ENCODE measurements at regions not wholly inside any gene's neighbourhood (a gene's known extent, or its start where the extent isn't known, plus 50 kb on each side); places are given as distances from the start of the nearest gene placed in this dataset.
"Not testable (repeated sequence)": the region's sequence is repeated elsewhere in the genome, so short reads cannot be mapped to it uniquely, and the experiment has no call there.

DNA sequence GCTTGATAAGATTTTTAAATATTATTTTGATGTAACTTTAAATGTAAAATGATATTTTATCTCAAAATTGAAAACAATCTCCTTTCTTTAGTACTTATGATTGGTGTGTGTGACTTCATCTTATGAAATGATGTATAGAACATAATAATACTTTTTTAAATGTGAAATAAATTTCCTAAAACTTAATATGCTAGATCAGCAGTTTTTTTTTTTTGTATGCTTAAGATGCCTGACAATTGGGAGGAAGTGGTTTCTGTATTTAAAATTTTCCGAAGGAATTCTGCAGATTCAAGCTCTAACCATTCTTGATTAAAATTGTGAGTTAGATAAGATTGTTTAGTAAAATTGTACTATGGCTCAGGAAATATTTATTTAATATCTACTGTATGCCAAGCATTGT, 154.9 kb downstream of the KDM5D start:
- Histone ChIP-seq H3K4me1 (ENCODE audit: control insufficient read depth in 2 of 2, insufficient read depth in 2 of 2, low read length in 2 of 2) (no peaks in the 10 kb centered on the region), H3K79me2 (ENCODE audit: control insufficient read depth, insufficient read depth, low read length) (no peaks in the 10 kb centered on the region), H3K9ac (ENCODE audit: low read length) (no peak overlapping the region), H3K4me3 (ENCODE audit: control extremely low read depth in 1 of 5, extremely low read depth in 1 of 5, insufficient read depth in 1 of 5, low read depth in 2 of 5, low read length in 4 of 5) (no peak overlapping the region), H3K27ac (ENCODE audit: low read length in 2 of 2) (no peak overlapping the region), H3K36me3 (replicated peaks in 1 of 2; ENCODE audit: control extremely low read depth in 1 of 2, control insufficient read depth in 1 of 2, extremely low read depth in 1 of 2, insufficient read depth in 2 of 2, low read length in 1 of 2) (peaks cover 0 to 24% of the 10 kb centered on the region in 2 experiments), H2AFZ (ENCODE audit: insufficient read depth, low read depth, low read length, poor library complexity, severe bottlenecking) (no peak overlapping the region), H3K4me2 (replicated peaks; ENCODE audit: low read depth, low read length, poor library complexity, severe bottlenecking) (no peak overlapping the region), H3K27me3 (replicated peaks in 1 of 4; ENCODE audit: control extremely low read depth in 1 of 4, control insufficient read depth in 3 of 4, insufficient read depth in 4 of 4, low read length in 3 of 4) (no peaks in the 10 kb centered on the region), H4K20me1 (ENCODE audit: control insufficient read depth, insufficient read depth, low read length, poor library complexity, severe bottlenecking) (no peaks in the 10 kb centered on the region), H3K9me3 (ENCODE audit: control extremely low read depth in 1 of 3, control insufficient read depth in 2 of 3, insufficient read depth in 1 of 3, low read length in 2 of 3) (no peaks in the 10 kb centered on the region)
- H3K4me1 Mint-ChIP-seq = peaks cover 5% of the 10 kb centered on the region
- H3K9me3 Mint-ChIP-seq (ENCODE audit: insufficient read depth) = no peaks in the 10 kb centered on the region
- ATAC-seq (ENCODE audit: low read depth) (no peak), DNase-seq (no peak)
- no peaks in the 10 kb centered on the region for H3K27me3 Mint-ChIP-seq
- no CpG with 5 or more reads among the region's 1 CpG for whole genome bisulfite sequencing (ENCODE audit: insufficient coverage)
- no peak overlapping the region for H3K27ac Mint-ChIP-seq
- ChIA-PET POLR2A (no interaction called here), CTCF (no interaction called here)
- intact Hi-C loops (cut with micrococcal nuclease) = no loop called here
- TF ChIP-seq, protein P1, sequence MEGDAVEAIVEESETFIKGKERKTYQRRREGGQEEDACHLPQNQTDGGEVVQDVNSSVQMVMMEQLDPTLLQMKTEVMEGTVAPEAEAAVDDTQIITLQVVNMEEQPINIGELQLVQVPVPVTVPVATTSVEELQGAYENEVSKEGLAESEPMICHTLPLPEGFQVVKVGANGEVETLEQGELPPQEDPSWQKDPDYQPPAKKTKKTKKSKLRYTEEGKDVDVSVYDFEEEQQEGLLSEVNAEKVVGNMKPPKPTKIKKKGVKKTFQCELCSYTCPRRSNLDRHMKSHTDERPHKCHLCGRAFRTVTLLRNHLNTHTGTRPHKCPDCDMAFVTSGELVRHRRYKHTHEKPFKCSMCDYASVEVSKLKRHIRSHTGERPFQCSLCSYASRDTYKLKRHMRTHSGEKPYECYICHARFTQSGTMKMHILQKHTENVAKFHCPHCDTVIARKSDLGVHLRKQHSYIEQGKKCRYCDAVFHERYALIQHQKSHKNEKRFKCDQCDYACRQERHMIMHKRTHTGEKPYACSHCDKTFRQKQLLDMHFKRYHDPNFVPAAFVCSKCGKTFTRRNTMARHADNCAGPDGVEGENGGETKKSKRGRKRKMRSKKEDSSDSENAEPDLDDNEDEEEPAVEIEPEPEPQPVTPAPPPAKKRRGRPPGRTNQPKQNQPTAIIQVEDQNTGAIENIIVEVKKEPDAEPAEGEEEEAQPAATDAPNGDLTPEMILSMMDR (IDR thresholded peaks at IDR 0.05) = no peak
- TF ChIP-seq EZH2 (IDR thresholded peaks at IDR 0.05; ENCODE audit: borderline replicate concordance, insufficient read depth, low read depth, low read length, poor library complexity, severe bottlenecking) = no peak
- H3K4me3 Mint-ChIP-seq = no peak overlapping the region

DNA sequence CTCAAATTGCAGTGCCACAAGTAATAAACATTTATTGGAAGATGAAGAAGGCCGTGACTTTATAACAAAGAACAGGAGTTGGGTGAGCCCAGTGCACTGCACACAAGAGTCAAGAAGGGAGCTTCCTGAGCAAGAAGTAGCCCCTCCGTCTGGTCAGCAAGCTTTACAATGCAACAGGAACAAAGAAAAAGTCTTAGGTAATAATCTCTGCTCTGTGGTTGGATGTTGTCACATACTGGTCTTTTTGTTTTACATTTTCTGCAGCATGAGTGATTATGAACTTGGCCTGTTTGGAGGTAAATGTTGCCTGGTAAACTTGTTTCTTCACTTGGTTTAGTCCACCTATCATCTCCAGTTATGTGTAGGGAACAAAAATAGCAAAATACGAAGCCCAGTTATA, 157.2 kb downstream of the KDM5D start:
- H3K4me1 ChIP-seq (ENCODE audit: control insufficient read depth in 2 of 2, insufficient read depth in 2 of 2, low read length in 2 of 2) = no peaks in the 10 kb centered on the region
- H3K9me3 ChIP-seq (ENCODE audit: control extremely low read depth in 1 of 3, control insufficient read depth in 2 of 3, insufficient read depth in 1 of 3, low read length in 2 of 3) = no peaks in the 10 kb centered on the region
- no peak overlapping the region for H3K27ac ChIP-seq (ENCODE audit: low read length in 2 of 2)
- Mint-ChIP-seq H3K9me3 (ENCODE audit: insufficient read depth) (no peaks in the 10 kb centered on the region), H3K27me3 (no peaks in the 10 kb centered on the region), H3K4me1 (peaks cover 10% of the 10 kb centered on the region), H3K27ac (no peak overlapping the region), H3K4me3 (no peak overlapping the region)
- DNase-seq (no peak), ATAC-seq (ENCODE audit: low read depth) (no peak)
- intact Hi-C loops (cut with micrococcal nuclease) = no loop called here
- H3K4me3 ChIP-seq (ENCODE audit: control extremely low read depth in 1 of 5, extremely low read depth in 1 of 5, insufficient read depth in 1 of 5, low read depth in 2 of 5, low read length in 4 of 5) = no peak overlapping the region
- POLR2A ChIA-PET = no interaction called here
- peaks cover 0 to 21% of the 10 kb centered on the region in 2 experiments for H3K36me3 ChIP-seq (replicated peaks in 1 of 2; ENCODE audit: control extremely low read depth in 1 of 2, control insufficient read depth in 1 of 2, extremely low read depth in 1 of 2, insufficient read depth in 2 of 2, low read length in 1 of 2)
- no peak overlapping the region for H3K9ac ChIP-seq (ENCODE audit: low read length)
- H3K4me2 ChIP-seq (replicated peaks; ENCODE audit: low read depth, low read length, poor library complexity, severe bottlenecking) = no peak overlapping the region
- H3K27me3 ChIP-seq (replicated peaks in 1 of 4; ENCODE audit: control extremely low read depth in 1 of 4, control insufficient read depth in 3 of 4, insufficient read depth in 4 of 4, low read length in 3 of 4) = no peaks in the 10 kb centered on the region
- TF ChIP-seq, protein P1 (IDR thresholded peaks at IDR 0.05) = no peak
- no peak for TF ChIP-seq EZH2 (IDR thresholded peaks at IDR 0.05; ENCODE audit: borderline replicate concordance, insufficient read depth, low read depth, low read length, poor library complexity, severe bottlenecking)
- no peak overlapping the region for H2AFZ ChIP-seq (ENCODE audit: insufficient read depth, low read depth, low read length, poor library complexity, severe bottlenecking)
- CTCF ChIA-PET = no interaction called here
- H4K20me1 ChIP-seq (ENCODE audit: control insufficient read depth, insufficient read depth, low read length, poor library complexity, severe bottlenecking) = no peaks in the 10 kb centered on the region
- no peaks in the 10 kb centered on the region for H3K79me2 ChIP-seq (ENCODE audit: control insufficient read depth, insufficient read depth, low read length)
- 100% methylated on average over 1 of the region's 3 CpGs for WGBS (ENCODE audit: insufficient coverage)

DNA sequence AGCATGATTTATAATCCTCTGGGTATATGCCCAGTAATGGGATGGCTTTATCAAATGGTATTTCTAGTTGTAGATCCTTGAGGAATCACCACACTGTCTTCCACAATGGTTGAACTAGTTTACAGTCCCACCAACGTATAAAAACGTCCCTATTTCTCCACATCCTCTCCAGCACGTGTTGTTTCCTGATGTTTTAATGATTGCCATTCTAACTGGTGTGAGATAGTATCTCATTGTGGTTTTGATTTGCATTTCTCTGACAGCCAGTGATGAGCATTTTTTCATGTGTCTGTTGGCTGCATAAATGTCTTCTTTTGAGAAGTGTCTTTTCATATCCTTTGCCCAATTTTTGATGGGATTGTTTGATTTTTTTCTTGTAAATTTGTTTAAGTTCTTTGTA, 163.5 kb downstream of the KDM5D start:
- H4K20me1 ChIP-seq (ENCODE audit: control insufficient read depth, insufficient read depth, low read length, poor library complexity, severe bottlenecking); H3K4me3 Mint-ChIP-seq; H3K9ac ChIP-seq (ENCODE audit: low read length); H3K27me3 Mint-ChIP-seq; H3K27ac Mint-ChIP-seq; H3K9me3 Mint-ChIP-seq (ENCODE audit: insufficient read depth); H2AFZ ChIP-seq (ENCODE audit: insufficient read depth, low read depth, low read length, poor library complexity, severe bottlenecking); H3K36me3 ChIP-seq (replicated peaks in 1 of 2; ENCODE audit: control extremely low read depth in 1 of 2, control insufficient read depth in 1 of 2, extremely low read depth in 1 of 2, insufficient read depth in 2 of 2, low read length in 1 of 2); intact Hi-C loops (cut with micrococcal nuclease); CTCF ChIA-PET; H3K9me3 ChIP-seq (ENCODE audit: control extremely low read depth in 1 of 3, control insufficient read depth in 2 of 3, insufficient read depth in 1 of 3, low read length in 2 of 3); H3K27me3 ChIP-seq (replicated peaks in 1 of 4; ENCODE audit: control extremely low read depth in 1 of 4, control insufficient read depth in 3 of 4, insufficient read depth in 4 of 4, low read length in 3 of 4); H3K27ac ChIP-seq (ENCODE audit: low read length in 2 of 2); POLR2A ChIA-PET; H3K4me2 ChIP-seq (replicated peaks; ENCODE audit: low read depth, low read length, poor library complexity, severe bottlenecking); H3K4me1 ChIP-seq (ENCODE audit: control insufficient read depth in 2 of 2, insufficient read depth in 2 of 2, low read length in 2 of 2); DNase-seq; ATAC-seq (ENCODE audit: low read depth); H3K79me2 ChIP-seq (ENCODE audit: control insufficient read depth, insufficient read depth, low read length); H3K4me3 ChIP-seq (ENCODE audit: control extremely low read depth in 1 of 5, extremely low read depth in 1 of 5, insufficient read depth in 1 of 5, low read depth in 2 of 5, low read length in 4 of 5): not testable (repeated sequence)
- peaks cover 31% of the 10 kb centered on the region for H3K4me1 Mint-ChIP-seq
- no CpG with 5 or more reads among the region's 3 CpGs for whole genome bisulfite sequencing (ENCODE audit: insufficient coverage)
